Neutrophil (primary cell): ENCODE measurements at regions not wholly inside any gene's neighbourhood (a gene's known extent, or its start where the extent isn't known, plus 50 kb on each side); places are given as distances from the start of the nearest gene placed in this dataset.

Experiments used
- H3K27ac ChIP-seq: fragments of 200-600 bp; sonication (generic); 2 replicates; pipeline ENCODE4 v1.5.1; 2016; ENCODE audit warnings: mild to moderate bottlenecking, moderate library complexity
- H3K27me3 ChIP-seq: fragments of 200-600 bp; sonication (generic); 2 replicates; pipeline ENCODE4 v1.6.0; 2016; ENCODE audit warnings: mild to moderate bottlenecking
- H3K36me3 ChIP-seq: fragments of 200-600 bp; sonication (generic); 2 replicates; pipeline ENCODE4 v1.5.1; 2017
- H3K4me1 ChIP-seq, 2 experiments: fragments of 200-600 bp in 1 of 2; sonication (generic) in 1 of 2; 1 replicate in 1 of 2; 2 replicates in 1 of 2; pipeline versions ENCODE4 v1.5.1 to v1.6.1; 2013 to 2016; ENCODE audit warnings: low read depth in 1 of 2, low read length in 1 of 2, mild to moderate bottlenecking in 1 of 2, moderate library complexity in 1 of 2; ENCODE audit not compliant: control insufficient read depth in 1 of 2, insufficient read depth in 1 of 2
- H3K4me3 ChIP-seq, 2 experiments: fragments of 200-600 bp in 1 of 2; sonication (generic) in 1 of 2; 1 replicate in 1 of 2; 2 replicates in 1 of 2; pipeline ENCODE4 v1.5.1; 2013 to 2016; ENCODE audit warnings: low read depth in 1 of 2, low read length in 1 of 2, mild to moderate bottlenecking in 1 of 2, moderate library complexity in 1 of 2
- H3K9me3 ChIP-seq: fragments of 200-600 bp; sonication (generic); 2 replicates; pipeline ENCODE4 v1.5.1; 2016
- CTCF ChIP-seq: fragments of 200-600 bp; sonication (generic); IDR thresholded peaks from 2 replicates; pipeline ENCODE4 v1.5.1; 2016; ENCODE audit warnings: antibody characterized with exemption

GRCh38 chr5:4924577-4924976, 215.6 kb upstream of the ADAMTS16 start:
- H3K4me3 ChIP-seq: no peak overlapping the region
- H3K36me3 ChIP-seq: no peaks in the 10 kb centered on the region
- H3K9me3 ChIP-seq: no peaks in the 10 kb centered on the region
- H3K4me1 ChIP-seq: no peaks in the 10 kb centered on the region
- no peak for TF ChIP-seq CTCF
- no peaks in the 10 kb centered on the region for H3K27me3 ChIP-seq
- H3K27ac ChIP-seq: no peak overlapping the region

GRCh38 chr5:4927097-4927496, 213.0 kb upstream of the ADAMTS16 start:
- Histone ChIP-seq H3K9me3 (no peaks in the 10 kb centered on the region), H3K27ac (no peak overlapping the region), H3K27me3 (no peaks in the 10 kb centered on the region), H3K4me3 (no peak overlapping the region), H3K4me1 (no peaks in the 10 kb centered on the region), H3K36me3 (no peaks in the 10 kb centered on the region)
- TF ChIP-seq CTCF: no peak

- no peaks in the 10 kb centered on the region for H3K27me3 ChIP-seq
- no peaks in the 10 kb centered on the region for H3K4me1 ChIP-seq
- TF ChIP-seq CTCF: no peak
- no peak overlapping the region for H3K27ac ChIP-seq
- no peak overlapping the region for H3K4me3 ChIP-seq
- no peaks in the 10 kb centered on the region for H3K9me3 ChIP-seq
- H3K36me3 ChIP-seq: no peaks in the 10 kb centered on the region
These were observed 211.7 kb upstream of the ADAMTS16 start for GRCh38 chr5:4928409-4928808.

- Histone ChIP-seq H3K4me3 (no peak overlapping the region), H3K36me3 (no peaks in the 10 kb centered on the region), H3K4me1 (no peaks in the 10 kb centered on the region), H3K9me3 (no peaks in the 10 kb centered on the region), H3K27ac (no peak overlapping the region), H3K27me3 (no peaks in the 10 kb centered on the region)
- TF ChIP-seq CTCF: no peak
These were observed 211.0 kb upstream of the ADAMTS16 start for GRCh38 chr5:4929092-4929655.

GRCh38 chr5:4939042-4939781, 200.9 kb upstream of the ADAMTS16 start:
- TF ChIP-seq CTCF: no peak
- no peaks in the 10 kb centered on the region for H3K4me1 ChIP-seq
- H3K27me3 ChIP-seq: no peaks in the 10 kb centered on the region
- no peaks in the 10 kb centered on the region for H3K9me3 ChIP-seq
- H3K27ac ChIP-seq: no peak overlapping the region
- H3K36me3 ChIP-seq: no peaks in the 10 kb centered on the region
- H3K4me3 ChIP-seq: no peak overlapping the region
